Hepatocyte (in vitro differentiated cells): ENCODE measurements at regions not wholly inside any gene's neighbourhood (a gene's known extent, or its start where the extent isn't known, plus 50 kb on each side); places are given as distances from the start of the nearest gene placed in this dataset.

Experiments
- EZH2 ChIP-seq: fragments of 200-600 bp; sonication (generic); IDR thresholded peaks from 2 replicates; pipeline ENCODE4 v1.6.1; 2016; ENCODE audit warnings: antibody characterized with exemption, mild to moderate bottlenecking, borderline replicate concordance
- TF ChIP-seq, protein P1 (sequence below): fragments of 200-600 bp; sonication (generic); IDR thresholded peaks from 2 replicates; pipeline ENCODE4 v1.5.1; 2016; ENCODE audit warnings: antibody characterized with exemption, mild to moderate bottlenecking; ENCODE audit not compliant: poor library complexity

DNA sequence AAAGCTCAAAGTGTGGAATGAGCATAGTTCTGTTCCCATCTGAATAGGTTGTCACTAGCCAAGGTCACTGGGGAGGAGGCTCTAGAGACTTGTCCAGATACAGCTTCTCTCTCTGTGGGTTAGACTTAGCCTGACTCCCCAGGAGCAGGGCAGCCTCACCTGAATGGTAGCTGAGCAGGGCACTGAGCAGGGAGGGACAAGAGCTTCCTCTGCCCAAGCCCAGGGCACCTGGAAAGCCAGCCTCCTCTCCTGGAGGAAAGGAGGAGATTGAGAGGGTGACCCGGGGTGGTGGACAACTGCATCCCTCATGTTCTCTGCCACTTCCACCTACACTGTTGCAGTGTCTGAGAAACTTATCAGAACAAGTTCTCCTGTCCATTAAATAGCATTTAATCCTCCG is 59.0 kb upstream of the F3 start:
- TF ChIP-seq, protein P1, sequence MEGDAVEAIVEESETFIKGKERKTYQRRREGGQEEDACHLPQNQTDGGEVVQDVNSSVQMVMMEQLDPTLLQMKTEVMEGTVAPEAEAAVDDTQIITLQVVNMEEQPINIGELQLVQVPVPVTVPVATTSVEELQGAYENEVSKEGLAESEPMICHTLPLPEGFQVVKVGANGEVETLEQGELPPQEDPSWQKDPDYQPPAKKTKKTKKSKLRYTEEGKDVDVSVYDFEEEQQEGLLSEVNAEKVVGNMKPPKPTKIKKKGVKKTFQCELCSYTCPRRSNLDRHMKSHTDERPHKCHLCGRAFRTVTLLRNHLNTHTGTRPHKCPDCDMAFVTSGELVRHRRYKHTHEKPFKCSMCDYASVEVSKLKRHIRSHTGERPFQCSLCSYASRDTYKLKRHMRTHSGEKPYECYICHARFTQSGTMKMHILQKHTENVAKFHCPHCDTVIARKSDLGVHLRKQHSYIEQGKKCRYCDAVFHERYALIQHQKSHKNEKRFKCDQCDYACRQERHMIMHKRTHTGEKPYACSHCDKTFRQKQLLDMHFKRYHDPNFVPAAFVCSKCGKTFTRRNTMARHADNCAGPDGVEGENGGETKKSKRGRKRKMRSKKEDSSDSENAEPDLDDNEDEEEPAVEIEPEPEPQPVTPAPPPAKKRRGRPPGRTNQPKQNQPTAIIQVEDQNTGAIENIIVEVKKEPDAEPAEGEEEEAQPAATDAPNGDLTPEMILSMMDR = no peak
- no peak for TF ChIP-seq EZH2
